Middle frontal gyrus (tissue), 1 donor: ENCODE measurements at regions not wholly inside any gene's neighbourhood (a gene's known extent, or its start where the extent isn't known, plus 50 kb on each side); places are given as distances from the start of the nearest gene placed in this dataset.

Source experiments
- DNase-seq: peaks from one replicate; pipeline ENCODE4 v3.0.0-alpha.2; 2015; ENCODE audit warnings: low spot score; ENCODE audit errors: extremely low spot score

GRCh38 chr12:60836651-60837050 lies 1240.8 kb downstream of the SLC16A7 start:
- DNase-seq, result no peak

- DNase-seq, result no peak
Observed at GRCh38 chr12:60842181-60842580, 1246.4 kb downstream of the SLC16A7 start.

DNA sequence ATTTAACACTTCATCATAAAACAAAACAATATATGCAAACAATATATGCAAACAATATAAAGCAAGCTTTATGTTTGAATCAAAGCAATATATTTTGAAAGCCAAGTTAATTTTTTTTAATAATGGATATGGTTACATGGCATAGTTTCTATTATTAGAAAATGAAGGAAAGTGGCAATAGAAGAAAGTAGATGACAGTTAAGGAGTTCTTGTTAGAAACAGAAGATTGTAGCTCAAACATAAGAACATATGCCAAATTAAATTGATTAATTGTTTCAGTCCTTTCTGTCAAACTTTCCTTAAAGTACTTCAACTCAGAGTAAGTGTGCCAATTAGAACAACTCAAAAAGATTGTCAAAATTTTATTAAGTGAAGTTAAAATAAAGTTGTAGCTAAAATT lies 1248.3 kb downstream of the SLC16A7 start:
- no peak for DNase-seq

DNA sequence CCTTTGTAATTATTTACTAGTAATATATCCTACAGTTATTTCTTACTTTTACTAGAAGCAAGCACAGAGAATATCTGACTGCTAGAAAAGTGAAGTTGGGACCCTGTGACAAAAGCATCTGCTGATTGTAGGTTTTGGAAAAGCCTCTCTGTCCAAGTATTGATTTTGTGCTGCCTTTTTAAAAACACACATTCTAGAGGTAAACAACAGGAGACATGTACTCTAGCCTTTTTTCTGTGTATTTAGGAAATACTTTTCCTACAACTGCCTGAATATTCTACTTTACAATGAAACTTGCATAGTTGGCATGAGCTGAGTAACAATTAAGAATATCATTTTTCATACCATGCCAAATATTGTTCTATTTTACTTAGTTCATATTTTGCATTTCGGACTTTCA lies 1249.0 kb downstream of the SLC16A7 start:
- no peak for DNase-seq

GRCh38 chr12:60845696-60846095 lies 1249.9 kb downstream of the SLC16A7 start:
- DNase-seq, result no peak

DNA sequence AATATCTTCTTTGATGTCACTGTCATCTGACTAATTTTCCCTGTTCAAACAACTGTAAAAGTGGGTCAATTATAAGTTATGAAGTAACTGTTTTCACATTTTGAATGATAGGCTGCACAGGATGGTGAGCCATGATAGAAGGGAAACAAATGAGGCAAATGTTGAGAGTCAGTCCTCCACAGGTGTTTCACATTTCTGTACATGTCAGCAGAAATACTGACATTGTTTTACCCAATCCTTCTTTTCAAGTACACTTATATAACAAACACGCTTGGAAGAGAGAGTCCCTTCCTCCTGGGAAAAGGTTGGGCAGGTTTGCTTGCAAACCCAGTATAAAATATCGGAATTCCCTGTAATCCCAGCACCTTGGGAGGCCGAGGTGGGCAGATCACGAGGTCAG lies 1251.5 kb downstream of the SLC16A7 start:
- no peak for DNase-seq

- no peak for DNase-seq
Observed at GRCh38 chr12:60849723-60850122, 1253.9 kb downstream of the SLC16A7 start.

DNA sequence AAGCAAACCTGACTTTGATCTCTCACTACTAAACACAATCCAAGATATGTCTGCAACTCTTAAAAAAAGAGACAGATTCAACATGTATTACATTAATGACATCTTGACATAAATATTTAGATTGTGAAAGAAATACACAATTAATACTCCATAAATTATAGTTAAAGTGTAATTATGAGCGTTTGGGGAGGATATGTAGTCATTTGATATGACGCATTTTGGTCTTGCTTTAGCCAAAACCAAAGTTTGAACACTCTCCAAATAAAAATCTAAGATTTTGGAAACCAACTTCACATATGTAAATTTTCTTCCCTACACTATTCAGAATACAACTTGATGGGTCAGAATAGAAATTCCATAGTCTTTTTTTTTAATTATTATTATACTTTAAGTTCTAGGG lies 1257.6 kb downstream of the SLC16A7 start:
- no peak for DNase-seq

- DNase-seq, result no peak
Observed at GRCh38 chr12:60863421-60863820, 1267.6 kb downstream of the SLC16A7 start.

DNA sequence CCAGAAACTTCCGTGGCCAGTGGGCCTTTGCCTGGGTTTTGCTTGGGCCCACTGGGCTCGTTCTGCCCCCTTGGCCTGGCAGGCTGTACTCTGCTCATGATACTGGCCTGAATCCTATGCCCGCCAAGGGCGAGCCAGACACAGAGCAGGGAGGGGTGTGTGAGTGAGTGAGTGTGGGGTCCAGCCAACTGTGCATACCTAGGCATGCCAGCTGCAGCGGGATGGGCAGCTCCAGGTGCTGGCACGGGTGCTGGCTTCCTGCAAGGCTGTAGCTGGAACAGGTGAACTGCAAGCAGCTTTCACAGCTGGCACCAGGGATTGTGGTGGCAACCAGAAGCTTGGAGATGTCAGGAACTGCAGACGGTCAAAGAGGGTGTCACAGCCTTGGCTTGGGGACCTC lies 1276.4 kb downstream of the SLC16A7 start:
- no peak for DNase-seq

GRCh38 chr12:60872850-60873713 lies 1277.3 kb downstream of the SLC16A7 start:
- no peak for DNase-seq

- DNase-seq, result no peak
Observed at GRCh38 chr12:60874091-60874490, 1278.3 kb downstream of the SLC16A7 start.

DNA sequence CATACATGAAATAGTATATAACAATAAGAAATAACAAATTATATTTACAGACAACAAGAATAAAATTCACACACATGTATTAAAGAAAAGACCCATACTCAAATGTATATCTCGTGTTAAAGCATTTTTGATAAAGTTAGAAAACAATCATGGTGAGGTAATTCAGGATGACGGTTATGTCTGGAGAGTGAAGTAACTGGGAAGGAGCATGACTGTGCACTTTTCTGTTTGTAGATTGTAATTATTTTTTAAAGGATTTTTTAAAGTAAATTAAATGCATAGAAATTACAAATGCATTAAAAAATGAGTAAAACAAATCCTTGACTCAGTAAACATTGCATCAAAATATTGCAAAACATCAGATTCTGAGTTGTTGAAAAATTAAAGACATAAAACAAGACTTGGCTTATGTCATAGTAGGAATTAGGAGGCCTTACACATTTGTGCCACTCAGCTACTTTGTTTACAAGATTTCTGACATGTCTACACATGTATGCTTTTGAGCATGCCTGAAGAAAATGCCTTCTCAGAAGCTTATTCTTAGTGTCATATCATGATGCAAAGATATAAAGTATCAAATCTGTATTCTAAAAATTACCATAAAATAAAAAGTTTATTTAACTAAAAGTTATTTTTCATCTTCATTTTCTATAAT lies 1325.1 kb downstream of the SLC16A7 start:
- DNase-seq, result no peak

GRCh38 chr12:60921541-60921940 lies 1325.7 kb downstream of the SLC16A7 start:
- DNase-seq, result no peak

DNA sequence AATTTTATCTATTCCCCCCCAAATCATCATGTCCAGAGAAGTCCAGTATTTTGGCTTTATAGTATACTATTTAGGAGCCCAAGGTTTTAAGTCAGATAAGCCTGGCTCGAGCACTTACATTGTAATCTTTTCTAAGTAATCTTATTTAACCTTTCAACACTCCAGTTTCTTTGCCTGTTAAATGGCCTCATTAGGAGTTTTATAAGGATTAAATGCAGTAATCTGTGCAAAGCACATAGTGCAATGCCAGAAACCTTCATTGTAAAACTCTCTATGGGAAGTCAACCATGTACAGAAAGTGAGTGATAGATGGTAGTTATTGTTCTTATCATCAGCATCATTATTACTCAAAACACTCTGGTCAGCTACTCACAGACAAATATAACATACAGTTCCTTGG lies 1330.4 kb downstream of the SLC16A7 start:
- DNase-seq, result no peak

- no peak for DNase-seq
Observed at GRCh38 chr12:60930151-60930550, 1330.1 kb upstream of the USP15 start.

- DNase-seq, result no peak
Observed at GRCh38 chr12:60935981-60936761, 1324.0 kb upstream of the USP15 start.

GRCh38 chr12:60947533-60947932 lies 1312.7 kb upstream of the USP15 start:
- no peak for DNase-seq

DNA sequence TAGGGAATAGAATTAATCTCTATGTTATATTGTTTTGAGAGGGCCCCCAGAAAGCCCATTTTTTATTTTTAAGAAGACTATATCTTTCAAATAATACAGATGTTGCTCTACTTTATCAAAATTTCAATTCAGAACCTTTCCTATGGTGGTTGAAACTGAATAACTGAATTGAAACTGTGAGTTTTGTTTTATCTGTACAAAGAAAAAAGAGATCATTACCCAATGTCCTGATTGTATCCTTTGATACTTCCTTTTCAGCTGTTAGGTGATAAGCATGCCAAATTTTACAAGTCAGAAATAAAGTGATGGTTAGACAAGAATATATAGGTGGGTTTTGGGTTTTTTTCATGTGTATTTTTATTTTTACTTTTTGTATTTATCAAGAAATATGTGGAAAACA lies 1293.1 kb upstream of the USP15 start:
- DNase-seq, result no peak

GRCh38 chr12:60977966-60978365 lies 1282.2 kb upstream of the USP15 start:
- DNase-seq, result no peak

- DNase-seq, result no peak
Observed at GRCh38 chr12:60980558-60980957, 1279.6 kb upstream of the USP15 start.

GRCh38 chr12:60981473-60981872 lies 1278.7 kb upstream of the USP15 start:
- DNase-seq, result no peak
